ENCODE measurements at regions not wholly inside any gene's neighbourhood (a gene's known extent, or its start where the extent isn't known, plus 50 kb on each side); places are given as distances from the start of the nearest gene placed in this dataset.

DNA sequence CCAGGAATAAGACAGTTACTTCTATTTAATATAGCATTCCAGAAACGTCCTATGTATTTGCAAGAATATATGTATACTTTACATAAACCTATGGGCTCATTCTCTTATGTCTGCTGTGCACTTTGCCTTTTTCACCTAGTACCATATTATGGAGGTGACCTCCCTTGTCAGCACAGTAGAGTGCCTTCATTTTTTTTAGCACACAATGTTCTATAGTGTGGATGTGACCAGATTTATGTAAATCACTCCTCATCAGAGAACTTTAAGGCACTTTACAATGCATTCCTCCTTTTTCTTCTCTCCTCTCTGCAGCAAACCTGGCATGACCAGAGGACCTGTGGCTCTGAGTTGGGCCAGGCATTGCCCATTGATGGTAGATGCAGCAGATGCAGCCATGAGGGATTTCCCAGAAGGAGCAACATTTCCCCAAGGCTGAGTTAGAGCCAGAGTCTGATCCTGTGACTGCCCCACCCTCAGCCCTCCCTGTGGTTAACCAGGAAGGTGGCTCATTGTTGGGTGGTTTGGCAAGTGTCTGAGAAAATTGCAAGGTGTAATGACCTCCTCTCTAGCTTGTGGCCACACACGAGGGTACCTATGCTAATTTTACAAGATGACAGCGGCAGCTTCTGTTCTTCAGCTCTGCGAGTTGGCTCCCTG is 76.5 kb upstream of the DLX2 start:
- no peak for TF ChIP-seq POLR2AphosphoS5 (IDR thresholded peaks at IDR 0.05; ENCODE audit: low read depth, low read length)
- TF ChIP-seq, protein P1, sequence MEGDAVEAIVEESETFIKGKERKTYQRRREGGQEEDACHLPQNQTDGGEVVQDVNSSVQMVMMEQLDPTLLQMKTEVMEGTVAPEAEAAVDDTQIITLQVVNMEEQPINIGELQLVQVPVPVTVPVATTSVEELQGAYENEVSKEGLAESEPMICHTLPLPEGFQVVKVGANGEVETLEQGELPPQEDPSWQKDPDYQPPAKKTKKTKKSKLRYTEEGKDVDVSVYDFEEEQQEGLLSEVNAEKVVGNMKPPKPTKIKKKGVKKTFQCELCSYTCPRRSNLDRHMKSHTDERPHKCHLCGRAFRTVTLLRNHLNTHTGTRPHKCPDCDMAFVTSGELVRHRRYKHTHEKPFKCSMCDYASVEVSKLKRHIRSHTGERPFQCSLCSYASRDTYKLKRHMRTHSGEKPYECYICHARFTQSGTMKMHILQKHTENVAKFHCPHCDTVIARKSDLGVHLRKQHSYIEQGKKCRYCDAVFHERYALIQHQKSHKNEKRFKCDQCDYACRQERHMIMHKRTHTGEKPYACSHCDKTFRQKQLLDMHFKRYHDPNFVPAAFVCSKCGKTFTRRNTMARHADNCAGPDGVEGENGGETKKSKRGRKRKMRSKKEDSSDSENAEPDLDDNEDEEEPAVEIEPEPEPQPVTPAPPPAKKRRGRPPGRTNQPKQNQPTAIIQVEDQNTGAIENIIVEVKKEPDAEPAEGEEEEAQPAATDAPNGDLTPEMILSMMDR (IDR thresholded peaks at IDR 0.05 in 2 of 3, conservative IDR thresholded peaks at IDR 0.05 in 1 of 3; ENCODE audit: borderline replicate concordance in 1 of 3, insufficient read depth in 1 of 3, low read depth in 2 of 3, low read length in 2 of 3), result no peak
- TF ChIP-seq EGR1 (IDR thresholded peaks at IDR 0.05; ENCODE audit: low read depth), result no peak
- TF ChIP-seq ZNF274 (IDR thresholded peaks at IDR 0.05; ENCODE audit: low read depth, low read length), result no peak
- TF ChIP-seq POLR2A (IDR thresholded peaks at IDR 0.05; ENCODE audit: borderline replicate concordance, extremely low read depth, insufficient read depth, insufficient read length), result no peak
- no peak for TF ChIP-seq EZH2phosphoT487 (IDR thresholded peaks at IDR 0.05; ENCODE audit: borderline replicate concordance)
- TF ChIP-seq CEBPB (IDR thresholded peaks at IDR 0.05; ENCODE audit: low read depth), result no peak
- TF ChIP-seq, protein P2, sequence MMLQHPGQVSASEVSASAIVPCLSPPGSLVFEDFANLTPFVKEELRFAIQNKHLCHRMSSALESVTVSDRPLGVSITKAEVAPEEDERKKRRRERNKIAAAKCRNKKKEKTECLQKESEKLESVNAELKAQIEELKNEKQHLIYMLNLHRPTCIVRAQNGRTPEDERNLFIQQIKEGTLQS (IDR thresholded peaks at IDR 0.05), result no peak
- TF ChIP-seq, protein P3, sequence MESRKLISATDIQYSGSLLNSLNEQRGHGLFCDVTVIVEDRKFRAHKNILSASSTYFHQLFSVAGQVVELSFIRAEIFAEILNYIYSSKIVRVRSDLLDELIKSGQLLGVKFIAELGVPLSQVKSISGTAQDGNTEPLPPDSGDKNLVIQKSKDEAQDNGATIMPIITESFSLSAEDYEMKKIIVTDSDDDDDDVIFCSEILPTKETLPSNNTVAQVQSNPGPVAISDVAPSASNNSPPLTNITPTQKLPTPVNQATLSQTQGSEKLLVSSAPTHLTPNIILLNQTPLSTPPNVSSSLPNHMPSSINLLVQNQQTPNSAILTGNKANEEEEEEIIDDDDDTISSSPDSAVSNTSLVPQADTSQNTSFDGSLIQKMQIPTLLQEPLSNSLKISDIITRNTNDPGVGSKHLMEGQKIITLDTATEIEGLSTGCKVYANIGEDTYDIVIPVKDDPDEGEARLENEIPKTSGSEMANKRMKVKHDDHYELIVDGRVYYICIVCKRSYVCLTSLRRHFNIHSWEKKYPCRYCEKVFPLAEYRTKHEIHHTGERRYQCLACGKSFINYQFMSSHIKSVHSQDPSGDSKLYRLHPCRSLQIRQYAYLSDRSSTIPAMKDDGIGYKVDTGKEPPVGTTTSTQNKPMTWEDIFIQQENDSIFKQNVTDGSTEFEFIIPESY (IDR thresholded peaks at IDR 0.05; ENCODE audit: extremely low read depth, insufficient replicate concordance, low read length), result no peak
- no peak for TF ChIP-seq JUND (IDR thresholded peaks at IDR 0.05)
- TF ChIP-seq ELF1 (IDR thresholded peaks at IDR 0.05; ENCODE audit: borderline replicate concordance, low read depth), result no peak
- TF ChIP-seq YY1 (IDR thresholded peaks at IDR 0.05; ENCODE audit: extremely low read depth, insufficient replicate concordance, low read depth, low read length), result no peak

Data from HCT116 (cell line).